HCT116 (cell line): ENCODE measurements at regions not wholly inside any gene's neighbourhood (a gene's known extent, or its start where the extent isn't known, plus 50 kb on each side); places are given as distances from the start of the nearest gene placed in this dataset.

Source experiments
- ATF3 ChIP-seq: IDR thresholded peaks from 2 replicates; pipeline ENCODE4 v1.6.1; 2012
- CEBPB ChIP-seq: IDR thresholded peaks from 2 replicates; pipeline ENCODE4 v1.6.1; 2012; ENCODE audit warnings: low read depth
- CTCF ChIP-seq, 3 experiments: fragments of 200-600 bp in 1 of 3; sonication (generic) in 1 of 3; IDR thresholded peaks in 2 of 3; conservative IDR thresholded peaks in 1 of 3; 2 replicates each; pipeline ENCODE4 v1.5.1; 2012 to 2017; ENCODE audit warnings: low read depth in 2 of 3, low read length in 2 of 3, antibody characterized with exemption in 1 of 3, borderline replicate concordance in 1 of 3, control low read depth in 1 of 3, mild to moderate bottlenecking in 1 of 3, mixed read lengths in 1 of 3, mixed run types in 1 of 3, moderate library complexity in 1 of 3; ENCODE audit not compliant: insufficient read depth in 1 of 3
- EZH2phosphoT487 ChIP-seq: fragments of 200-600 bp; IDR thresholded peaks from 2 replicates; pipeline ENCODE4 v1.6.1; 2018; ENCODE audit warnings: antibody characterized with exemption, borderline replicate concordance
- FOSL1 ChIP-seq: IDR thresholded peaks from 2 replicates; pipeline ENCODE4 v1.6.1; 2012; ENCODE audit warnings: low read depth
- MAX ChIP-seq: IDR thresholded peaks from 2 replicates; pipeline ENCODE4 v1.6.1; 2012
- POLR2A ChIP-seq: IDR thresholded peaks from 2 replicates; pipeline ENCODE4 v1.7.0; 2011; ENCODE audit warnings: borderline replicate concordance; ENCODE audit not compliant: insufficient read depth, insufficient read length; ENCODE audit errors: extremely low read depth
- POLR2AphosphoS5 ChIP-seq: IDR thresholded peaks from 2 replicates; pipeline ENCODE4 v1.6.1; 2011; ENCODE audit warnings: mild to moderate bottlenecking, low read depth, low read length, moderate library complexity

GRCh38 chr10:33025039-33025438, 67.0 kb upstream of the ITGB1 start:
- TF ChIP-seq ATF3 (no peak), EZH2phosphoT487 (no peak), CTCF (IDR thresholded peaks at IDR 0.05 in 2 of 3, conservative IDR thresholded peaks at IDR 0.05 in 1 of 3; ENCODE audit: borderline replicate concordance in 1 of 3, insufficient read depth in 1 of 3, low read depth in 2 of 3, low read length in 2 of 3) (no peak), CEBPB (no peak), POLR2AphosphoS5 (no peak), FOSL1 (no peak), POLR2A (no peak), MAX (no peak)
